ENCODE measurements at regions not wholly inside any gene's neighbourhood (a gene's known extent, or its start where the extent isn't known, plus 50 kb on each side); places are given as distances from the start of the nearest gene placed in this dataset.
A peak's percentile ranks its signal among the peaks of the same experiment; 100 is the strongest.
"Not testable (repeated sequence)": the region's sequence is repeated elsewhere in the genome, so short reads cannot be mapped to it uniquely, and the experiment has no call there.

DNA sequence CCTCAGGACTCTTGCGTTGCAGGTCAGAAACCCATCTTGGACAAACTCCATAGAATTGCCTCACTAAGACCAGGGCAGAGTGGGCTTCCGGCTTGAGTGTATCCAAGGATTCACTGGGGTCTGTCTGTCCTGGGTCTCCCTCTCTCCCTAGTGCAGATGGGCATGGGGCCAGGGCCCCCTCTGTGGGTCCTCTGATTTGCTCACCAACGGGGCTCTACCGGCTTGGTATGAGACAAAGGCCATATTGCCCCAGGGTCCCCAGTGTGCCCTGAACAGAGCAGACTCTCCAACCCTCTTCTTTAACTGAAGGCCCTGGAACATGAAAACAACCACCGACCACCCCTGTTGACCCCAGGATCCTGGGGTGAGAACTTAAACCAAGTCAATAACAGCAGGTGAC lies 68.2 kb upstream of the CHST15 start:
- DNase-seq = no peak

DNA sequence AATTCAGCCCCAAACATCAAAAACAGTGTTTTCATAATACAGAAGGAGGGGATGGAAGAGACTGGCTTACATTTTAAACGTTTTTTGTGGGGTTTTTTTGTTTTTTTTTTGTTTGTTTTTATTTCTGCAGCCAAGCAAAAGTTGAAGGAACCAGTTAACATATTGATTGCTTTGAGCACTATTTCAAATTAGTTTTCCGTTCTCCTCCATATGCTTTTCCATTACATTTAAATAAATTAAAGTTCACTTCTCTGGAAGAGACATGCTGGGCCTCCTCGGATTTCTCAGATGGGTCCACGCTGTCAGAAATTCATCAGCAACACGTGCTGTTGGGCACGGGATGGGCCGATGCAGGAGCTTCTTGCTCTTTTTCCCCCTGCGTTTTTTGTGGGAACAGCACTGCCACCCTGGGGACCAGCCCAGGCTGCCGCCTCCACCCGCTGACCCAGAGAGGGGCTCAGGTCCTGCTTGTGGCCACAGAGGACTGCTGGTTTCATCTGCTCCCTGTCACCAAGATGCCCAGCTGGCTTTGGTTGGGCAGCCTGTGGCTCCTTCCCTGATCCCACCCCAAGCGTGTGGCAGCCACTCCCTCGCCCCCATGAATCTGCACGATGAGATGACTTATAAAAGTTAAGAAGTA lies 67.7 kb upstream of the CHST15 start:
- DNase-seq = no peak

DNA sequence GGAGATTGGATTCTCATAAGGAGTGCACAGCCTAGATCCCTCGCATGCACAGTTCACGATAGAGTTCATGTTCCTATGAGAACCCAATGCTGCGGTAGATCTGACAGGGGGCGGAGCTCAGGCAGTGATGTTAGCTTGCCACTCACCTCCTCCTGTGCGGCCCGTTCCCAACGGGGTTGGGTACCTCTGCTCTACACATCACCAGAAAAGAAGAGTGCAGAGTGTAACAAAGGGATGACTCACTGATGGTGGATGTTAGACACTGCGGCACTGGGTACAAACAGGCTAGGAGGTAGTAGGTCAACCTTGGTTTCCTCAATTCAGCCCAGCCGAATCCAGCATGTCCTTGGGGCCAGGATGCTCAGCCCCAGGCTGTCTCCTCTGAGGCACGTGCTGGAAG lies 66.8 kb upstream of the CHST15 start:
- no peak for DNase-seq

GRCh38 chr10:124159153-124159552 lies 65.8 kb upstream of the CHST15 start:
- no peak for DNase-seq

DNA sequence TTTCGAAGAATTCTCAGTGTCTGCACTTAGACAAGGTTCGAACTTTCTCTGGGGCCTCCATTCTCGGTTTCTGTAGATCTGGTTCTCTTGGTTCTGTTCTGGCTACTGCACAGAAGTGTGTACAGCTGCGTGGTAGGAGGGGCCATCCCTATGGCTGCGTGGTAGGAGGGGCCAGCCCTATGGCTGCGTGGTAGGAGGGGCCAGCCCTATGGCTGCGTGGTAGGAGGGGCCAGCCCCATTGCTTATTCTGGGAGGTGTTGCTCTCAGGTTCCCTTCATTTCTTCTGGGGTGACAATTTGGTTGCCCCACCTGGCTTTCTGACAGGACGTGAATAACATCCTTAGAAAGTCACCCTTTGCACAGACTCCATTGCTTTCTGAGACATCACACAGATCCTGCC lies 65.2 kb upstream of the CHST15 start:
- DNase-seq = no peak

DNA sequence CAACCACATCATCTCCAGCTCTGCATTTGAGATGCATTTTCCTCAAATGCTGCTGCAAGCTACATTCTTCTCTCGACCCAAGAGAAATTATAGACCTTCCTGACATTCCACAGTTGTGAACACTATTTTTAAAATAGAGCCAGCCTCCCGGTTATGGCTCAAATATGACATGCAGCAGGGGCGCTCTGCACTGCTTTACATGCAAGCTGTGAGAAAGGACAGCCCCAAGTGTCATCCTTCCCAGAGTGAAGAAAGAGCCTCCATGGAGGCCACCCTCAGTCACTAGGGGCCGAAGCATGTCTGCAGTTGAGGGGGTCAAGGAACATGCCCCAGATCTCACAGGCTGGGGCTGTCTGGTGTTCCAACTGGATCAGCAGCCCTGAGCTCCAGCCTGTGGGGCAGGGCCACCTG lies 63.9 kb upstream of the CHST15 start:
- DNase-seq = no peak

GRCh38 chr10:124156524-124157260 lies 63.3 kb upstream of the CHST15 start:
- DNase-seq = peak; percentile 7 to 33

DNA sequence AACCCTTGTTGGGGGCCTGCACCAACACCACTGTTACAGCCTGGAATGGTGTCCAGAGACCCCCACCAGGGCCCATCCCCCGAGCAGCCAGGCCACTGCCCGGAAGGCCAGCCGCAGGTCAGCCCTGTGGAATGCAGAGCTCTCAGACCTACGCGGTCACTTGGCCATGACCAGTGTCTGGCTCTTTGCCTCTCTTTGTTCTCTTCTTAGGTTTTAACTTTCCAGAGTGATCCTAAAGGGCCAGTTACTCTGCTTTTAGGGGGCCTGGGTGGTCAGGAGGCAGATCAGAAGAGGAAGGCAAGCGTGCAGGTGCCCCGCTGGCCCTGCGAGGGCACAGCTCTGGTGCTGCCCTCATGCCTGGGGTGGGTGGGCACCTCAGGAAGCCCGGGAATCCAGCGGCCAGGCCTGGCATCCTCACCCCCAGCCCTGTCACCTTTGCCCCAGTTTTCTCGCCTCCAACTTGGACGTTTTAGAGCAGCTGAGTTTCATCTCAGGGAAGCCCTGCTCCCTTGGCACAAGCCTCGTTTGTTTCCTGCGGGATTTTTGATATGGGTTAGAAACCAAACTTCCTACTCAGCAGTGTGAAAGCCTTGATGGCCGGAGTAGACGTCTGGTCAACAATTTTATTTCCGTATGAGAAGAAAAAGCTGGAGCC lies 62.5 kb upstream of the CHST15 start:
- DNase-seq = no peak

GRCh38 chr10:124153023-124153826 lies 59.8 kb upstream of the CHST15 start:
- DNase-seq = peak; percentile 50 to 76

- peak in 1 of 2 donors; percentile 53 for DNase-seq
Measured at GRCh38 chr10:124152139-124153022, 59.0 kb upstream of the CHST15 start.

GRCh38 chr10:124151466-124152095 lies 58.2 kb upstream of the CHST15 start:
- DNase-seq = no peak

DNA sequence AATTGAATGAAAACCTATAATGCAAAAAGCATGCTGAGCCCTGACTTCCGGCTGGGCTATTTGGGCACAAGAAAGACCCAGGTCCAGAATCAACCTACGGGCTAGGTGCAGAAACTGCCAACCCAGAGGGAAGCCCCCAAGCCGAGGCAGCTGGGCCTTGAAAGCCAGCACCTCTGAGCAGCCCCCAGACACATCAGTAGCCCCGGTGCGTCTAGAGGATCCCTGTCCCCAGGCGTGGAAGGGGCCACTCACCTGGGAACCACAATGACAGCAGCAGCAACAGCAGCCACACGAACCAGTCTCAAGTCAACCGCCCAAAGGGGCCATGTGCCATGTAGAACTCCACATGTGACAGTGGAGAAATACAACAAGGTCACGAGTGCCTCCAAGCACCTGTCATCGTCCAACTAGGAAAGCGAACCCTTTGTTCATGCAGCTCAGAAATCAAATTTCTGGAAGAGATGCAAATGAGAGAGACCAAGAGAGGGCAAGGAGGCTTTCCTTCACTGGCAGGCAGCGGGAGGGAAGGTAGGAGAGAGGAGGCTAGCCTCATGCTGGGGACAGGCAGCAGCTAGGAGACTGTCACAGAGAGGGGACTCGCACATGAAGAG lies 57.5 kb upstream of the CHST15 start:
- DNase-seq = no peak

- no peak for DNase-seq
Measured at GRCh38 chr10:124150189-124150806, 56.9 kb upstream of the CHST15 start.

- no peak for DNase-seq
Measured at GRCh38 chr10:124149189-124150042, 56.0 kb upstream of the CHST15 start.

- DNase-seq = not testable (repeated sequence)
Measured at GRCh38 chr10:124148509-124149188, 55.3 kb upstream of the CHST15 start.

GRCh38 chr10:124146483-124146882 lies 53.1 kb upstream of the CHST15 start:
- no peak for DNase-seq

DNA sequence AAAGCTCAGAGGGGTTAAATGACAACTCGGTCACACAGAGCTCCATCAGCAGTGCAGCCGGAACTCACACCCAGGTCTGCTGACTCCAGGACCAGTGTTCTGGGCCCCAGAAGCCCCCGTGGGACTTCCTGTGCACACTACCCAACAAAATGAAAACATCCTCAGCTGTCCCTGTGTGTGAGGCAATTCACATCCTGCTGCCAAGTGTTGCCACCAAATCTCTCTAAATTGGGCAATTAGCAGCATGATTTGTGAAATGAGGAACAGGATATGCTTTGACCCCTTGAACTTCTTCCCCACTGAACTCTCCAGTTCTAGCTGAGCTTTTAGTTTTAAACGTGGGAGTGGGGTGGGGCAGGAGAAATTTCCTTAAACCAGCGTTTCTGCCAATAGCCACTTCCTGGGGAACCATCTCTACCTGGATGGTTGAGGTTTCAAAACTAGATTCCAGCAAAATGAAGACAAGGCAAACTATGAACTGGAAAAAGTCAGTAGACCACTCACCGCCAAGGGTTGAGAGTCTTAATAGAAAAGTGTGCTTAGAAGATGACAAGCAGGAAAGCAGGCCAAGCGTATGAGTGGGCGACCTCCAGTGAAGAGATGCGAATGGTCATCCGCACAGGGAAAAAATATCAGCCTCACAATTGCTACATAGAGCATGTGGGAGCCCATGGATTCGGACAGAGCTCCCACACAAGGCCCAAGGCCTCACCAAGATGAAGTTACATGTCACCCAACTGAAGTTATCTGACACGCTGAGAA lies 51.9 kb upstream of the CHST15 start:
- peak; percentile 97 to 99 for DNase-seq

GRCh38 chr10:124144536-124144935 lies 51.1 kb upstream of the CHST15 start:
- DNase-seq = no peak

Measured in inflammatory macrophage (primary cell).